AG10803 (cell line): ENCODE measurements at regions not wholly inside any gene's neighbourhood (a gene's known extent, or its start where the extent isn't known, plus 50 kb on each side); places are given as distances from the start of the nearest gene placed in this dataset.

Experiments used
- DNase-seq: peaks from one replicate; pipeline ENCODE4 v3.0.0; 2010; ENCODE audit warnings: low read depth
- H3K4me3 ChIP-seq: 2 replicates; pipeline ENCODE4 v1.5.1; 2011; ENCODE audit warnings: mild to moderate bottlenecking, low read length, control low read depth
- TF ChIP-seq, protein P1 (sequence below): conservative IDR thresholded peaks from 2 replicates; pipeline ENCODE4 v1.5.1; 2011; ENCODE audit warnings: mild to moderate bottlenecking, low read length, control low read depth, inconsistent platforms

DNA sequence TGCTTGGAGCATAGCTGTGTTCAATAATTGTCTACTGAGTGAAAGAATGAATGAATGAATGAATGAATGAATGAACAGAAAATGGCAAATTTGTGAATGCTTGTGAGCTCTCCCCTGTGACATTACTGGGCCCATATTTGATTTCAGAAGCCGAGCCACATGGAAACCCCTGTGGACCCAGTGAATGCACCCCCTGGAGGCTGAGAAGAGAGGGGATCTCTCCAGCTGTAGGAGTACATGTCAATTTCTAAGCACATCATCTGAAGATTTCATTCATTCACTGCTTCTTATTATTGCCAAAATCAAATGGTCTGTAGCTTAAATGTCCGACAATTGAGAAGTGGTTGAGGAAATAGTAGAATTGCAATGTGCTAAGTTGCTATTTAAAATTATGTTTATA is 58.3 kb upstream of the DOCK1 start:
- DNase-seq = no peak
- TF ChIP-seq, protein P1, sequence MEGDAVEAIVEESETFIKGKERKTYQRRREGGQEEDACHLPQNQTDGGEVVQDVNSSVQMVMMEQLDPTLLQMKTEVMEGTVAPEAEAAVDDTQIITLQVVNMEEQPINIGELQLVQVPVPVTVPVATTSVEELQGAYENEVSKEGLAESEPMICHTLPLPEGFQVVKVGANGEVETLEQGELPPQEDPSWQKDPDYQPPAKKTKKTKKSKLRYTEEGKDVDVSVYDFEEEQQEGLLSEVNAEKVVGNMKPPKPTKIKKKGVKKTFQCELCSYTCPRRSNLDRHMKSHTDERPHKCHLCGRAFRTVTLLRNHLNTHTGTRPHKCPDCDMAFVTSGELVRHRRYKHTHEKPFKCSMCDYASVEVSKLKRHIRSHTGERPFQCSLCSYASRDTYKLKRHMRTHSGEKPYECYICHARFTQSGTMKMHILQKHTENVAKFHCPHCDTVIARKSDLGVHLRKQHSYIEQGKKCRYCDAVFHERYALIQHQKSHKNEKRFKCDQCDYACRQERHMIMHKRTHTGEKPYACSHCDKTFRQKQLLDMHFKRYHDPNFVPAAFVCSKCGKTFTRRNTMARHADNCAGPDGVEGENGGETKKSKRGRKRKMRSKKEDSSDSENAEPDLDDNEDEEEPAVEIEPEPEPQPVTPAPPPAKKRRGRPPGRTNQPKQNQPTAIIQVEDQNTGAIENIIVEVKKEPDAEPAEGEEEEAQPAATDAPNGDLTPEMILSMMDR = peak; percentile 9; the same call in 1 of the 2 replicates
- H3K4me3 ChIP-seq = no peak overlapping the region

DNA sequence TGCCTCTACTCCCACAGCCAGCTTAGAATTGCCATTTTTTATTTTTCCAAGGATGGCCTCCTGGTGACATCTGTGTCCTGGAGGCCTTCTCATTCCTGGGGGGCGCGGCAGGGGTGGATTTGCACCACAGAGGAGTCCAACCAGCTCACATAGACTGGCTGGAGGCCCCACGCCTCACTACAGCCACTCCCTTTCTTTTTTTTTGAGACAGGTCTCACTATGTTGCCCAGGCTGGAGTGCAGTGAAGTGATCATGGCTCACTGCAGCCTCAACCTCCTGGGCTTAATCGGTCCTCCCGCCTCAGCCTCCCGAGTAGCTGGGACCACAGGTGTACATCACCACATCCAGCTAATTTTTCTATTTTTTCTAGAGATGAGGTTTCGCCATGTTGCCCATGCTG is 57.6 kb upstream of the DOCK1 start:
- H3K4me3 ChIP-seq = no peak overlapping the region
- TF ChIP-seq, protein P1 = no peak
- no peak for DNase-seq

DNA sequence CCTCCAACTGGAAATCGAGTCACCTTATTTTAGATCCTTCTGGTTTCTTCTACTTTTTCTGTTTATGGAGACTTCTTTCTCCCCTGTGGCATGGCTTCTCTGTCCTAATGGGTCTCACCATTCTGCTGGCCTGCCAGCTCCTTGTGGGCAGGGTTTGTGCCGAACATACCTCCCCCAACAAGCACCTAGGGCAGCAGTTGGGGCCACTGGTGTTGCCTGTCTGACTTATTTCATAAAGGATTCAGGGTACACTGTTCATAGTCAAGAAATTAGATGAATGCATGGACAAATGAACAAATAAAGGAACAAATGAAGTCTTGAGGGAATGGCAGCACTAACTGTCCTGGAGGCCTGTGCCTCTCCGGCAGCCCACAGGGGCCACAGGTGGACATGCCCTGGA is 55.6 kb upstream of the DOCK1 start:
- no peak for DNase-seq
- no peak overlapping the region for H3K4me3 ChIP-seq
- TF ChIP-seq, protein P1 = no peak

DNA sequence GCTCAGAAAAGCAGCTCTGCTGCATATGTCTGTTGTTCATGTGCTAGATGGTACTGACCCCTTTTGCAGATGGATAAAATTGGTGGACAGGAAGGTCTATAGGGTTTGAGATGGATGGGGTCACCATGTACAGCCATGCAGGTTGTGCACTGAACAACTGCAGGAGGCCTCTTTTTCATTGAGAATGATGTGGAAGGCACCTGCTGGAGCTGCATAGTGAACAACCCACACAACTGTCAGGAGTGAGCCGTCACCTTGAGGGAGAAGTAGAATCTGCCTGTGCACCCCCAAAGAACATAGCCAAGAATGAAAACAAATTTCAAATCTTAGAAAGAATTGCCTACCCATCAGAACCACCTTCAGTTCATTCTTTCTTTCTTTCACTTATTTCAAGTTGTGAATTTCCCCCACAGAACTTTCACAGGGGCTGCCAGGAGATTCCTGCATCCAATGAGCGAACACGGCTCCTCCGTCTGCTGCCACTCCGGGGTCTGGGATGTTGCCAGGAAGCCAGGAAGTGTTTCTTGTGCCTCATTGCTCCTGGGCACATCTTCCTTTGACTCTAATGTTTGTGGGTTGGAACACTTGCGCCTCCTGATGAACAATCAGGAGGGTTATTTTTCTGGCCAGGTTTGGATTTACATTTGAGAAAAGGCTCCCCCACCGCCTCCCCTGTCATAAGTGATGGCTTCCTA is 53.7 kb upstream of the DOCK1 start:
- DNase-seq = no peak
- TF ChIP-seq, protein P1 = no peak
- no peak overlapping the region for H3K4me3 ChIP-seq

DNA sequence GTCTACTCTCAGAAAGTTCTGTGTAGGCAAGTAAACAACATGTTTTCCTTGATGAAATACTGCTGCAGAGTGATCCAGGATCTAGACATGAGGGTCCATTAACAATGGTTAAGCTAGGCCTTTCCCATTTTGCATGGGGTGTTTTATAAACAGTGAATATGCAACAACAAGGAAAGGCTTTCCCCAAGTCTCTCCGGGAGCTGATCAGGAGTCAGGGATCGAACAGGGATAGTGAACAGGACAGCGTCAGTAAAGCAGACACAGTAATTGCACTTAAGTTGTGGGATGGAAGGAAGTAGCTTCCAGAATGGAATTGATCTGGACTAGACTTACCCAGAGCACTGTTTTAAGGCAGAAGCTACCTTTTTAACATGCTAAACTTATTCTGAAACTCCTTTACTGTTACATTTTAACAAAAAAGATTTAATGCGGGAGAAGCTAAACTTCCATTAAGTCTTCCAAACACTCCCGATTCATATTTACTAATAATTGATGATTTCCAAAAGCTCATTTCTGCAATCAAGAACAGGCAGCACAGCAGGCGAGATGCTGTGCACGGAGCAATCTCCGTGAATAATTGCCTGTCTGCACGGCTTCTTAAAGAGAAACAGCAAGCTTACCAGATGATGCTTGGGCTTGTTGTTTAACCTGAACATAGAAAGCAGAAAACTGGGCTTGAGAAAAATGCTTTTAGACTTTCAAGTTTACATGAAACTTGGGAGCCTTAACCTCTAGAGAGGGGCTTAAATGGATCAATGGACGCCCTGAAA is 50.3 kb upstream of the DOCK1 start:
- DNase-seq = no peak
- TF ChIP-seq, protein P1 = no peak
- no peak overlapping the region for H3K4me3 ChIP-seq
